ENCODE measurements at regions not wholly inside any gene's neighbourhood (a gene's known extent, or its start where the extent isn't known, plus 50 kb on each side); places are given as distances from the start of the nearest gene placed in this dataset.
"Not testable (repeated sequence)": the region's sequence is repeated elsewhere in the genome, so short reads cannot be mapped to it uniquely, and the experiment has no call there.

DNA sequence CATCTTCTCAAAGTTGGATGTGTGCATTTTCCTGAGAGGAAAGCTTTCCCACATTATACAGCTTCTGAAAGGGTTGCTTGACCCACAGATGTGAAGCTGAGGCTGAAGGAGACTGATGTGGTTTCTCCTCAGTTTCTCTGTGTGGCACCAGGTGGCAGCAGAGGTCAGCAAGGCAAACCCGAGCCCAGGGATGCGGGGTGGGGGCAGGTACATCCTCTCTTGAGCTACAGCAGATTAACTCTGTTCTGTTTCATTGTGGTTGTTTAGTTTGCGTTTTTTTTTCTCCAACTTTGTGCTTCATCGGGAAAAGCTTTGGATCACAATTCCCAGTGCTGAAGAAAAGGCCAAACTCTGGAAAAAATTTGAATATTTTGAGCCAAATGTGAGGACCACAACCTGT, 360.2 kb downstream of the OR4F29 start:
- H3K4me3 ChIP-seq (ENCODE audit: low read length); H3K27me3 ChIP-seq (ENCODE audit: insufficient read depth, low read depth, low read length); H3K9me2 ChIP-seq (ENCODE audit: insufficient read depth, low read length): not testable (repeated sequence)

DNA sequence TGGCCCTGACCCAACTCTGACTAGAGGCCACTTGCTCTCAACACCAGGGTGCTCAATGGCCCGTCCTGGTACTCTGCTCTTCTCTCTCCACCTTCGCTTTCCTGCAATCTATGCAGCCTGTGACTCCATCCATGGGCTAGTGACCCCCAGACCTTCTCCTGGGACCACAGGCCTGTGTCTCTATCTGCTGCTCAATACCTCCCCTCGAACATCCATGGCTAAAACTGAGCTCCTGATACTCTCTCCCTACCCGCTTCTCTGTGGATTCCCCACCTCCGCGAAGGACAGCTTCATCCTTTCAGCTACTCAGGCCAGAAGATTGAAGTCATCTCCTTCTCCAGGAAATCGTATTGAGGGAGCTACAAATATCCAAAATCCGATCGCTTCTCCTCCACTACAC, 363.4 kb downstream of the OR4F29 start:
- H3K9me3 ChIP-seq (ENCODE audit: low read length); H3K79me2 ChIP-seq (replicated peaks; ENCODE audit: insufficient read depth, low read length); H4K20me1 ChIP-seq (ENCODE audit: insufficient read depth); H3K9ac ChIP-seq (ENCODE audit: low read length); H3K27me3 ChIP-seq (ENCODE audit: insufficient read depth, low read depth, low read length); H2AFZ ChIP-seq (ENCODE audit: low read depth, low read length); H3F3A ChIP-seq (ENCODE audit: insufficient read depth, low read length, poor library complexity, severe bottlenecking); H3K9me2 ChIP-seq (ENCODE audit: insufficient read depth, low read length); H3K4me2 ChIP-seq (ENCODE audit: low read length); H3K36me3 ChIP-seq (ENCODE audit: insufficient read depth, low read length); H3K4me3 ChIP-seq (ENCODE audit: low read length); H3K27ac ChIP-seq (ENCODE audit: low read length): not testable (repeated sequence)

More for the DNA sequence above, 360.2 kb downstream of the OR4F29 start:
- not testable (repeated sequence) for H3K4me2 ChIP-seq (ENCODE audit: low read length); H3F3A ChIP-seq (ENCODE audit: insufficient read depth, low read length, poor library complexity, severe bottlenecking); H3K79me2 ChIP-seq (replicated peaks; ENCODE audit: insufficient read depth, low read length); H3K9ac ChIP-seq (ENCODE audit: low read length); H4K20me1 ChIP-seq (ENCODE audit: insufficient read depth); H3K27ac ChIP-seq (ENCODE audit: low read length); H2AFZ ChIP-seq (ENCODE audit: low read depth, low read length); H3K36me3 ChIP-seq (ENCODE audit: insufficient read depth, low read length); H3K9me3 ChIP-seq (ENCODE audit: low read length)
- peak; percentile 66 for TF ChIP-seq SMC3 (conservative IDR thresholded peaks at IDR 0.05; ENCODE audit: poor library complexity)
- TF ChIP-seq RAD21 (conservative IDR thresholded peaks at IDR 0.05): peak; percentile 55
- TF ChIP-seq, protein P1, sequence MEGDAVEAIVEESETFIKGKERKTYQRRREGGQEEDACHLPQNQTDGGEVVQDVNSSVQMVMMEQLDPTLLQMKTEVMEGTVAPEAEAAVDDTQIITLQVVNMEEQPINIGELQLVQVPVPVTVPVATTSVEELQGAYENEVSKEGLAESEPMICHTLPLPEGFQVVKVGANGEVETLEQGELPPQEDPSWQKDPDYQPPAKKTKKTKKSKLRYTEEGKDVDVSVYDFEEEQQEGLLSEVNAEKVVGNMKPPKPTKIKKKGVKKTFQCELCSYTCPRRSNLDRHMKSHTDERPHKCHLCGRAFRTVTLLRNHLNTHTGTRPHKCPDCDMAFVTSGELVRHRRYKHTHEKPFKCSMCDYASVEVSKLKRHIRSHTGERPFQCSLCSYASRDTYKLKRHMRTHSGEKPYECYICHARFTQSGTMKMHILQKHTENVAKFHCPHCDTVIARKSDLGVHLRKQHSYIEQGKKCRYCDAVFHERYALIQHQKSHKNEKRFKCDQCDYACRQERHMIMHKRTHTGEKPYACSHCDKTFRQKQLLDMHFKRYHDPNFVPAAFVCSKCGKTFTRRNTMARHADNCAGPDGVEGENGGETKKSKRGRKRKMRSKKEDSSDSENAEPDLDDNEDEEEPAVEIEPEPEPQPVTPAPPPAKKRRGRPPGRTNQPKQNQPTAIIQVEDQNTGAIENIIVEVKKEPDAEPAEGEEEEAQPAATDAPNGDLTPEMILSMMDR (IDR thresholded peaks at IDR 0.05; ENCODE audit: poor library complexity, severe bottlenecking): peak; percentile 55

DNA sequence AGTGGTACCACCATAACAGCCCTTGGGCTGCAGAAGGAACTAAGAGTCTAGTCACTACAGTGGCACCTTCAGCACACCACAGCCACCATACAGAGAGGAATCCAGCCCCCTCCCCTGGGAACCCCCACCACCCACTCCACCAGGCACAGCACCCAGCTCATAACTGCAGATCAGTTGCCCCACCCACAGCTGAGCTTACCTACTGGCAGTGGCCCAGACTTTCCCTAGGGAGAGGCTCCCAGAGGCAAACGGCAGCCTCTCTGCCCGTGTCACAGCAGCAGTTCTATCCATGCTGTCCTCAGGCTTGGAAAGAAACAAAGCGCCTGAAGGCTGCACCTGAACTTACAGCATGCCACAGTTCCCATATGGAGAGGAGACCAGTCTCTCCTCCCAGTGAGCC, 372.3 kb downstream of the OR4F29 start:
- not testable (repeated sequence) for H3K9ac ChIP-seq (ENCODE audit: low read length); H3K4me3 ChIP-seq (ENCODE audit: low read length); H3K27me3 ChIP-seq (ENCODE audit: insufficient read depth, low read depth, low read length); H4K20me1 ChIP-seq (ENCODE audit: insufficient read depth); H3K9me3 ChIP-seq (ENCODE audit: low read length); H3K27ac ChIP-seq (ENCODE audit: low read length); H3F3A ChIP-seq (ENCODE audit: insufficient read depth, low read length, poor library complexity, severe bottlenecking); H2AFZ ChIP-seq (ENCODE audit: low read depth, low read length); H3K4me2 ChIP-seq (ENCODE audit: low read length); H3K79me2 ChIP-seq (replicated peaks; ENCODE audit: insufficient read depth, low read length); H3K36me3 ChIP-seq (ENCODE audit: insufficient read depth, low read length); H3K9me2 ChIP-seq (ENCODE audit: insufficient read depth, low read length)

DNA sequence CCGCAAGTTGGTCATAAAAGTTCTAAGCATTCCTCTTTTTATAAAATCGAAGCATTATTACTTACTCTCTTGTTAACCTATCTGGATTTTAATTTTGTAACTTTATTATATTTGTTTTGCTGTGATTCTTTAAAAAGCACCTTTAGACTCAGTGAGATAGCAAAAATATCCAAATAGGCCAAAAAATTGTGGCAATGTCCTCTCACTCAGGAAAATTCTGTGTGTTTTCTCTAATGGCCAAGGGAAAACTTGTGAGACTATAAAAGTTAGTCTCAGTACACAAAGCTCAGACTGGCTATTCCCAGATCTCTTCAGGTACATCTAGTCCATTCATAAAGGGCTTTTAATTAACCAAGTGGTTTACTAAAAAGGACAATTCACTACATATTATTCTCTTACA, 386.4 kb downstream of the OR4F29 start, which contains the start of gene OR4F5:
Gene OR4F5 (plus strand): TSS at position 301 of the 400 bp plus-strand sequence.
- H4K20me1 ChIP-seq (ENCODE audit: insufficient read depth); H3K4me3 ChIP-seq (ENCODE audit: low read length); H3K79me2 ChIP-seq (replicated peaks; ENCODE audit: insufficient read depth, low read length); H3K36me3 ChIP-seq (ENCODE audit: insufficient read depth, low read length); H3K4me2 ChIP-seq (ENCODE audit: low read length); H3F3A ChIP-seq (ENCODE audit: insufficient read depth, low read length, poor library complexity, severe bottlenecking); H3K9me2 ChIP-seq (ENCODE audit: insufficient read depth, low read length); H2AFZ ChIP-seq (ENCODE audit: low read depth, low read length); H3K9ac ChIP-seq (ENCODE audit: low read length); H3K27me3 ChIP-seq (ENCODE audit: insufficient read depth, low read depth, low read length); H3K27ac ChIP-seq (ENCODE audit: low read length); H3K9me3 ChIP-seq (ENCODE audit: low read length): not testable (repeated sequence)

DNA sequence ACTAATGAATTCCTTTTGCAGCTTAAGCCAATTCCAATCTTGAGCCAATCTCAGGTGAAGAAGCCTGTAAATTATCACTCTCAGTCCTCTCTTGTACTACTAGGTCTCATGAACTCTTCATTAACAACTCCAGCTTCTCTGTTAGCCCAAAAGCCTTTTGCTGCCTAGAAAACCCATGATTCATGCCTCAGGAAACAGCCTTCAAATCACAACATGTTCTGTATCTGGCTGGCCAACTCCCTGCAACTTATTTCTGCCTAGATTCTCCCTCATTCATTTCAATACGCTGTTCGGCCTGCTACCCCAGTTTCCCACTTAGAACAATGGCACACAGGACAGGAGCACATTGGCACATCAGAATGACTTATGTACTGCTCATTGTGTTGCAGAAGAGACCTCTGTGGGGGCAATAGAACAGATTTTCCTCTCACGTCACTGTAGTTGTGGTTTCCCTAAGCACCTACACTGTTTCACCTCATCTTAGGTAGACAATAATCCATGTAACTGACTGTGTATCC, 395.4 kb downstream of the OR4F29 start:
- not testable (repeated sequence) for H3K27ac ChIP-seq (ENCODE audit: low read length); H3K9ac ChIP-seq (ENCODE audit: low read length); H3K4me2 ChIP-seq (ENCODE audit: low read length); H2AFZ ChIP-seq (ENCODE audit: low read depth, low read length); H3K9me2 ChIP-seq (ENCODE audit: insufficient read depth, low read length); H4K20me1 ChIP-seq (ENCODE audit: insufficient read depth); H3K9me3 ChIP-seq (ENCODE audit: low read length); H3K79me2 ChIP-seq (replicated peaks; ENCODE audit: insufficient read depth, low read length); H3K27me3 ChIP-seq (ENCODE audit: insufficient read depth, low read depth, low read length); H3K36me3 ChIP-seq (ENCODE audit: insufficient read depth, low read length); H3K4me3 ChIP-seq (ENCODE audit: low read length); H3F3A ChIP-seq (ENCODE audit: insufficient read depth, low read length, poor library complexity, severe bottlenecking)

DNA sequence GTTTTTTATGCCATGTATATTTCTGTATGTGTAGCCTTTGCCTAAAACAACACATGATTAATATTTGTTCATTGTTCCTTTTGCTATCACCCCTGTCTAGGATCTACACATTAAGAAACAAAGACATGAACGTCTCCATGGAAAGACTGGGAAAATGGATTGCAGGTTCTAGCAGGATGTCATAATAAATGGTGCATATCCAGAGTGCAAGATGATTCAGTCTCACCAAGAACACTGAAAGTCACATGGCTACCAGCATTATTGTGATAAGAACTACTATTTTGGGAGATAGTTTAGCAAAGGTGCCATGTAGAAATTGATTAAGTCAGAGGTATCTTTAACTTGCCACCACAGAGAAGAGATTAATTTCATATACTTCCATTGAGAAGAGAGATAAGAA, 398.3 kb downstream of the OR4F29 start:
- not testable (repeated sequence) for H3K9ac ChIP-seq (ENCODE audit: low read length); H3K4me3 ChIP-seq (ENCODE audit: low read length); H3F3A ChIP-seq (ENCODE audit: insufficient read depth, low read length, poor library complexity, severe bottlenecking); H3K4me2 ChIP-seq (ENCODE audit: low read length); H2AFZ ChIP-seq (ENCODE audit: low read depth, low read length); H3K27ac ChIP-seq (ENCODE audit: low read length); H3K9me3 ChIP-seq (ENCODE audit: low read length); H3K9me2 ChIP-seq (ENCODE audit: insufficient read depth, low read length); H3K79me2 ChIP-seq (replicated peaks; ENCODE audit: insufficient read depth, low read length); H3K36me3 ChIP-seq (ENCODE audit: insufficient read depth, low read length); H4K20me1 ChIP-seq (ENCODE audit: insufficient read depth); H3K27me3 ChIP-seq (ENCODE audit: insufficient read depth, low read depth, low read length)

GRCh38 chr1:41965-42466, 409.5 kb downstream of the OR4F29 start:
- H3K27ac ChIP-seq (ENCODE audit: low read length); H3K9me2 ChIP-seq (ENCODE audit: insufficient read depth, low read length); H2AFZ ChIP-seq (ENCODE audit: low read depth, low read length); H3K4me2 ChIP-seq (ENCODE audit: low read length); H3K9ac ChIP-seq (ENCODE audit: low read length); H3K36me3 ChIP-seq (ENCODE audit: insufficient read depth, low read length); H3F3A ChIP-seq (ENCODE audit: insufficient read depth, low read length, poor library complexity, severe bottlenecking); H3K79me2 ChIP-seq (replicated peaks; ENCODE audit: insufficient read depth, low read length); H4K20me1 ChIP-seq (ENCODE audit: insufficient read depth); H3K9me3 ChIP-seq (ENCODE audit: low read length); H3K4me3 ChIP-seq (ENCODE audit: low read length); H3K27me3 ChIP-seq (ENCODE audit: insufficient read depth, low read depth, low read length): not testable (repeated sequence)

All from neural cell (in vitro differentiated cells).